CD4-positive, alpha-beta T cell treated with Interleukin-15 for 4 hours (primary cell): ENCODE measurements at regions not wholly inside any gene's neighbourhood (a gene's known extent, or its start where the extent isn't known, plus 50 kb on each side); places are given as distances from the start of the nearest gene placed in this dataset.

ENCODE experiments used
- DNase-seq: peaks from one replicate; pipeline ENCODE4 v3.0.0-alpha.2; 2020; ENCODE audit warnings: low spot score

DNA sequence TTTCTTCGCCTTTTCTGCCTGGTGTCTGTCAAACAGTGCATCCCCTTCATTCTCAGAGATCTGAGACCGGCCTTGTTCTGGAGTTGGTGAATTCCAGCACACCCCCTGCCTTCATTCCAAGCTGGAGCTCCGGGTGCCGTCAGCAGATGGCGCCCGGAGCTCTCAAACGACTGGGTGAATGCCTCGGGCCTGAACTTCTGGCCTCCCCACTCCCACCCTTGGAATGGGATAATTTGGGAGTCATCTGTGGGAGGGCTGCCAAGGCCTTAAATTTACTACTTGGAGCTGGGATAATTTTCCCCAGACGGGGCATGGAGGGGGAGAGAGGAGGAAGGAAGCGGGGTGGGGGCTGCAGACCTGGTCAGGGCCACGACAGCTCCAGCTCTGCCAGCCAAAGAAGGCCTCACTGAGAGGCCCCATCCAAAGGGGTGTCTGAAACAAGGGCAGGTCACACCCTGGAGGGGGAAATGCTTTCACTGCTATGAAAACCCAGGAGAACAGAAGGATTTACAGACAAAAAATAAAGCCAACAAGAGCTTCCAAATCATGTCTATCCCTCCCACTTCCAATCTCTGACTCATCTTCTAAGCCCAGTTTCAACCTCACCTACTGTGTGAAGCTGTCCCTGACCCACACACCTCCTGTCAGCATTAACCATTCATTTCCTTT, 187.9 kb downstream of the OPA1 start:
- no peak for DNase-seq

- no peak for DNase-seq
Measured at GRCh38 chr3:193782276-193782647, 189.3 kb downstream of the OPA1 start.

DNA sequence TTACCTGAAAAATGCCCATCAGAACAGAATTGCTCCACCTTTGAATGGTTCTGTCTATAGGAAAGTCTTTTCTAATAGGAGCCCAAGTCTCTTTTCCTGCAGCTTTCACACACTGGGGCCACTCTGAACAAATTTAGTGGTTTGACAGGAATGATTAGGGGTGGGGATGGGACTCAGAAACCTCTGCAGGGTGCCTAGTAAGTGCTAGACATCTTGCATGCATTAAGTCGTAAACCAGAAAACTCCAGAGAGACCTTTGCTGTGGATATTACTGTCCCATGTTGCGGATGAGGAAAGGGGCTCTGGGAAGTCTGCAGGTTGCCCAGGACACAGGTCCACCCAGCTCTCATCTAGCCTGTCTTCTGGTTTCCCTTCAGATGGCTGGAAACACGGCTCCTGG, 189.7 kb downstream of the OPA1 start:
- DNase-seq, result no peak

GRCh38 chr3:193783166-193783896, 190.3 kb downstream of the OPA1 start:
- no peak for DNase-seq

DNA sequence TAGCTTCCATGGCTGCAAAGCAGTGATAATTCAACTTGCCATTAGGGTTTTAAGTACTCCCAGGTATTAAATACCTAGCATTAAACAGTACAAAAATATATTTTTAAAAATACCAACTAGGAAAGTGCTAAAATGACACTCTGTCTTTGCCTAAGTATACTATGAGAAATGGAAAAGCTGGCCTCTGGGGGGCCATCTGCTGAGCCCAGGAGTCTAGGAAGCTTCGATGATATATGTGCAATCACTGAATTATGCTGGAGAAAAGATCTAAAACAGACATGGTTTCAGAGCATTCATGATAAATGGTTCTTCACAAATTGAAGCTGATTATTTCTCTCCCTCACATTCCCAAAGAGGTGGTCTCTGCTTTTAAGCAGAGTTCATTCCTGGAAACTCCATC, 191.8 kb downstream of the OPA1 start:
- DNase-seq, result no peak

DNA sequence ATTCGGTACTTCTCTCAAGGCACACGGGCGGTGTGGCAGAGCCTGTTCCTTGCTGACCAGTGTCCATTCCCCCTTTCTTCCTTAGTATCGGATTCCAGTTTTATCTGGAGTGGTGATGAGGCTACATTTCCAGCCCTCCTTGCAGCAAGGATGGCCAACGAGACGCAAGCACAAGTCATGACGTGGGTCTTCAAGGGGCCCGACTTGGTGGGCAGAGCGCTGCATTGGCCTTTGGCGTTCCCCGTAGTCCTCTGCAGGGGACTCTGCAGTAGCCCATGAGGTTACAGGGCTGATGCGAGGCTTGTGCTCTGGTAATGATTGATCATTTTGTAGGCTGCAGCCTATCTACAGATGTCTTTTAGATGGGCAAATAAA, 194.5 kb downstream of the OPA1 start:
- no peak for DNase-seq

DNA sequence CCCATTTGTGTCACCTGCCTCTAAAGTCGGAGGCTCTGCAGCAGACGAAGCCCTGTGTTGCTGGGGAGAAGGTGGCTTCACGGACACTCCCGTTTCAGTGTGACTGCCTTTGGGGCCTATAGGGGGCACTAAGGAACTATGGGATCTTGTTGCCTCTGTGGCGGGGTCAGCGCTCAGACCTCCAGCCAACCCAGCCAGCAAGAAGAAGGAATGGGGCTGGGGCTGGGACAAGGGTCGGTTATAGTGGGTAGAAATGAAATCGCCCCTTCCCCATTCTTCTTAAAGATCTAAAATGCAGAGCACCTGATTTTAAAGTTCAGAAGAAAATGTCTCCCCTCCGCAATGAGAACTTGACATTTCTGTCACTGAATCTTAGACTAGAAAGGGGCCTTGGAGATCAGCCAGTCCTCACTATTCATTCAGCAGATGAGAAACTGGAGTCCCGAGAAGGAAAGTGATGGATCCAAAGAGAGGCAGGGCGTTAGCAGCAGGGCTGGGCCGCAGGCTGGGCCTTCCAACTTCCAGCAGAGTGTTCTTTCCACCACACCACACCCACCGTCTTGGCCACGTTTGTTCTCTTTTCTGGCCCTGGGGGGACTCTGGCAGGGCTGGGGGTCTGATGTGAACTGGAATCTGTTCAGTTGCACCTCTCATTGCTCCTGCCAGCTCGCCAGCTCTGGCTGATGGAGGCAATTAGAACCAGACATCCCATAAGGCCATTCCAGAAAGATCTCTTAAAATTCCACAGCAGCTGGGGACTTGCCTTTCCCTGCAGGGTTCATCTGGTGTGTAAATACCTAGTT, 195.4 kb downstream of the OPA1 start:
- DNase-seq, result no peak

- DNase-seq, result no peak
Measured at GRCh38 chr3:193789455-193789854, 196.4 kb downstream of the OPA1 start.

DNA sequence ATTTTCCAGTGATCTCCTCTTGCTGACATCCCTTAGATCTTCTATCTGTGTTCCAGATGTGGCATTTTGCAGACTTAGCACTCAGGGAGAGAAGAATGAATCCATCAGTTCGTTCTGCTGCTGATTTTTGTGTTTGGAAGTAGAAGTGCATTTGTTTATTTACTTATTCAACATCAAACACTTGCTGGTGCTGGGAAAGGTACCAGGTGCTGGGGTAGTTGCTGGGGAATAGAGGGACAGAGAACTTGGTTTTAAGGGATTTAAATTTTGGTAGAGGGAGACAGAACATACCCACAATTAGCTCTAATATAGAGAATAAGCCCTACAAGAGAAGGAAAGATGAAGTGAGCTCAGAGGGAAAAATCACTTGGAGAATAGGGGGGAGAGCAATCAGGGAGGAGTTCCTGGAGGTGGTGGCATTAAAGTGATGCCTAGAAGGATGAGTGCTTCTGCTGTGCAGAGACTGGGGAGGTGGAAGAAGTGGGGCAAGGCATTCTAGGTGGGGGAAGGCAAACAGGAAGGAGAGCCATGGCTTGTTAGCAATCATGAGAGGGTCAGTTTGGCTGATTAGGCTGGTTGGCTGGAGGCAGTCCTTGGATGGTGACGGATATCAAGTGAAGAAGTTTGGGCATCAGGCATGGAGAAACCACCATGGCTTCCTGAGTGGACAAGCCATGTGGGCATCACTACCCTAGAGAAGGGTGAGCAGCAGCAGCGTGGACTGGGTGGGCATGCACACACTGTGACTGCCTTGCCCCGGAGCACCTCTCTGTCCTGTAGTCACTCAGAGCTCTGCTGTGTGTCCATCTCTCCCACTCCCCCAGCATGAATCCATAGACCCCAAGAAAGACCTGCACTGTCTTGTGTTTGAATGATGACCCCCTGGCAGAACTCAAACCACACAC, 197.3 kb downstream of the OPA1 start:
- no peak for DNase-seq

DNA sequence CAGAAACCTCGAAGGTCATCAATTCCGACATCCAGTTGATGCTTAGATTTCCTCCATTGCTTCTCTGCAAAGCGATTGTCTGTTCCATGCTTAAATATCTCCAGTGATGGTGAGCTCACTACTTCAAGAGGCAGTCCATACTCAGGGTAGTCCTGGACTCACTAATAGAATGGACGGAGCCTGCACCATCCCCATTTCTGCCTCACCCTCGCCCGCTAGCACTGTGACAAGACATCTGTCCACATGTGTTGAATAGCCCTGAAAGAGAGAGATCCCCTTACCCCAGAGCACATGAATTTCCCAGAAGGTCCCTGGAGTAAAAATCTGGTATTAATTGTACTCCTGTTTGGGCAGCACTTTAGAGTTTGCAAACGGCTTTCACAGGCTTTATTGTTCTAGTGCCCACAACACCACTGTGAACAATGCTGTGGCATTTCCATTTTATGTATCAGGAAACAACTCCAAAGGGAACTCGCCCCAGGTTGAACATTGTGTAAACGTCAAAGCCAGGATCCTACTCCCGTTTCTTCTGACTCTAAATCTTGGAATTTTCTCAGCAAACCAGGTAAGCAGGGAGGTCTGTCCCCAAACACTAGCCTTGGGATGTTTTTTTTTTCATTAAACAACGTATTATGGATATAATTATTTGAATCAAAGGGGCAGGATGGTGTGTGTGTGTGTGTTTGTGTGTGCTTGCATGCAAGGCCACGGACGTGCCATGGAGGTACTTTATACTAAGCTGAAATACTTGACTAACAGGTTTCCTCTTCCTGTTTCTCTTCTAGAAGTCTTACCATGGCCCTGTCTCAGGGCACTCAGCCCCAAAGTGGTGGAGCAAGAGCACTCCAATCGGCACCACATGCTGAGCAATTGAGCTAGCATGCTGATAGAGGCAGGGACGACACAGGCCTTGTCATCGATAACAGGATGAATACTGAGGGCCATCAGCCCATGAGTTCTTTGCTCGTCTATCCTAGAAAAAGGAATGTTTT, 198.3 kb downstream of the OPA1 start:
- DNase-seq, result no peak

- DNase-seq, result no peak
Measured at GRCh38 chr3:193793123-193793522, 200.1 kb downstream of the OPA1 start.

GRCh38 chr3:193794002-193794881, 201.2 kb downstream of the OPA1 start:
- DNase-seq, result no peak

GRCh38 chr3:193795062-193795690, 202.2 kb downstream of the OPA1 start:
- DNase-seq, result no peak

GRCh38 chr3:193796089-193796488, 203.1 kb downstream of the OPA1 start:
- no peak for DNase-seq

DNA sequence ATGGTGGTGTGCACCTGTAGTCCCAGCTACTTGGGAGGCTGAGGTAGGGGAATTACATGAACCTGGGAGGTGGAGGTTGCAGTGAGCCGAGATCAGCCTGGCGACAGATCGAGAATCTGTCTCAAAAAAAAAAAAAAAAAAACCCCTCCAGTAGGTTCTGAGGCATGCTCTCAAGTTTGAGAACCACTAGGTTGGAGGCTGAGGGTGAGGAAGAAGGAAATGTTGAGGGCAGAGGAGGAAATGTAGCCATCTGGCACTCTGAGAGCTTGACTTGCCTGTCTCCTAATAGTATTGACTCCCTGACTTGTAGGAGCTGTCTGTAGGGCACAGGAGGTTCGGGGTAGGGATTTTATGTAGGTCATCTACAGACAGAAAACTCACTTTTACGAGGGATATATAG, 204.6 kb downstream of the OPA1 start:
- no peak for DNase-seq

DNA sequence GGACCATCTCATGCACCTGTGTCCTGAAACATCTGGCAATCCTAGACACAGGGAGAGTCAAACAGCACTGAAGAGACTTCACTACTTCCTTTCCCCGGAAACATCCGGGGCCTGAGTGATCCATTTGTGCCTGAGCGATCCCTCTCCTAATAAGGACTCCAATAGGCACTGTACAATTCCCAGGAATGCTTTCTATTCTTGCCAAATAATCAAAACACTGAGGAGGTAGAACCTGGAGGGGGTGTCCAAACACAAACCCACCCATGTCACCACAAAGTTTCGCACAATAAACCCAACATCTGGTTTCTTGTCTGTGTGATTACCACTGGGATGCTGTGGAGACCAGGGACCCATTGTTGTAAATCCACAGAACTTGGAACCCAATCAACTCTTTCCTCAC, 205.0 kb downstream of the OPA1 start:
- DNase-seq, result no peak

- DNase-seq, result no peak
Measured at GRCh38 chr3:193800138-193801043, 207.4 kb downstream of the OPA1 start.

GRCh38 chr3:193801097-193801496, 208.1 kb downstream of the OPA1 start:
- no peak for DNase-seq
